ENCODE measurements at regions not wholly inside any gene's neighbourhood (a gene's known extent, or its start where the extent isn't known, plus 50 kb on each side); places are given as distances from the start of the nearest gene placed in this dataset.

DNA sequence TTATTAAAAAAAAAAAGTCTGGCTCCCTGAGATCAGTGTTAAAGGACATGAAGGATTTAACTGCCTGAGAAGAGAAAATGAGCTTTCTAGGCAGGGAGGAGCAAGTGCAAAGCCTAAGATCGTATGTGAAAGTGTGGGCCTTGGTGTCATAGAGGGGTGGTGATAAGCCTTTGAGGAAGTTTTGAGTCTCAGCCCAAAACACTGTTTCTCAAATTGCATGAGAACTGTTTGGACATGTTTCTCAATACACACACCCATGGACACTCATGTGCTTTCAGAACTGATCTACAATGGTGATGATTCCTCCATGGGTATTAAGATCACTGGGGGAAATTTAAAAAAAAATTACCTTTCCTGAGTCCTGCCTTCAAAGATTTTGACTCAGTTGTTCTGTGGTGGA, 336.7 kb upstream of the RND3 start:
- ChIA-PET CTCF (no interaction called here), POLR2A (no interaction called here)
- Mint-ChIP-seq H3K27ac (no peak overlapping the region), H3K27me3 (ENCODE audit: low read depth) (no peaks in the 10 kb centered on the region), H3K9me3 (peaks cover 24% of the 10 kb centered on the region), H3K4me1 (no peaks in the 10 kb centered on the region), H3K4me3 (no peak overlapping the region), H3K36me3 (peaks cover 12% of the 10 kb centered on the region)
- TF ChIP-seq RELA (CRISPR knock-in tag; IDR thresholded peaks at IDR 0.05; ENCODE audit: borderline replicate concordance): no peak
- TF ChIP-seq, protein P1, sequence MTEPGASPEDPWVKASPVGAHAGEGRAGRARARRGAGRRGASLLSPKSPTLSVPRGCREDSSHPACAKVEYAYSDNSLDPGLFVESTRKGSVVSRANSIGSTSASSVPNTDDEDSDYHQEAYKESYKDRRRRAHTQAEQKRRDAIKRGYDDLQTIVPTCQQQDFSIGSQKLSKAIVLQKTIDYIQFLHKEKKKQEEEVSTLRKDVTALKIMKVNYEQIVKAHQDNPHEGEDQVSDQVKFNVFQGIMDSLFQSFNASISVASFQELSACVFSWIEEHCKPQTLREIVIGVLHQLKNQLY (CRISPR knock-in tag; IDR thresholded peaks at IDR 0.05): no peak
- no peak for TF ChIP-seq SMAD4 (CRISPR knock-in tag; IDR thresholded peaks at IDR 0.05)
- TF ChIP-seq NFATC4 (CRISPR knock-in tag; IDR thresholded peaks at IDR 0.05): no peak
- TF ChIP-seq SOX15 (CRISPR knock-in tag; IDR thresholded peaks at IDR 0.05): no peak
- no peak for TF ChIP-seq TP53 (CRISPR knock-in tag; IDR thresholded peaks at IDR 0.05)
- TF ChIP-seq SMAD3 (CRISPR knock-in tag; IDR thresholded peaks at IDR 0.05; ENCODE audit: borderline replicate concordance): no peak
- TF ChIP-seq NR2C2 (CRISPR knock-in tag; IDR thresholded peaks at IDR 0.05): no peak
- no peak for TF ChIP-seq CREM (CRISPR knock-in tag; IDR thresholded peaks at IDR 0.05)
- no peak for DNase-seq (ENCODE audit: low spot score)
- ATAC-seq: no peak

DNA sequence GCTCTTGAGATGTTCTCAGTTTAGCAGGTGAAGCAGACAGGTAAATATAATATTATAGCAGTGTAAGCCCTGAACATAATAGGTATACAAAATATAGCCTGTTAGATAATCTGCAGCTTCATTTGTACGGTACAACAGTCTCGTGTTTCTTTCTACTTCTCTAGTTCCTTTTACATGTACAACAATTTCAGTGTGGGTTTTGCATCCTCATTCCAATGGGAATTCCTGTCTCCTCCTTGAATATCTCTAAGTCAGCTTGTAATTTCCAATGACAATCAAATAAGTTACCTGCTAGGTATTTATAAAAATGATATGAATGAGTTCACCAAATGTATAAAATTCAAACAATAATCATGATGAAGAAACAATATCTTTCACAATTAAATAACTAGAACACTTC, 330.0 kb upstream of the RND3 start:
- POLR2A ChIA-PET: no interaction called here
- peaks cover 7% of the 10 kb centered on the region for H3K36me3 Mint-ChIP-seq
- DNase-seq (ENCODE audit: low spot score) (no peak), ATAC-seq (no peak)
- H3K9me3 Mint-ChIP-seq: peaks cover 7% of the 10 kb centered on the region
- H3K4me3 Mint-ChIP-seq: no peak overlapping the region
- CTCF ChIA-PET: no interaction called here
- H3K27ac Mint-ChIP-seq: no peak overlapping the region
- no peaks in the 10 kb centered on the region for H3K4me1 Mint-ChIP-seq
- H3K27me3 Mint-ChIP-seq (ENCODE audit: low read depth): no peaks in the 10 kb centered on the region
- TF ChIP-seq HMGA2 (CRISPR knock-in tag; IDR thresholded peaks at IDR 0.05) (no peak), GTF2I (CRISPR knock-in tag; conservative IDR thresholded peaks at IDR 0.05) (no peak), ZNF416 (CRISPR knock-in tag; IDR thresholded peaks at IDR 0.05) (no peak), GABPB1 (CRISPR knock-in tag; IDR thresholded peaks at IDR 0.05) (no peak), RORB (CRISPR knock-in tag; IDR thresholded peaks at IDR 0.05) (no peak), ZNF232 (CRISPR knock-in tag; IDR thresholded peaks at IDR 0.05) (no peak), NFE2L1 (CRISPR knock-in tag; IDR thresholded peaks at IDR 0.05) (no peak), ZNF121 (CRISPR knock-in tag; IDR thresholded peaks at IDR 0.05) (no peak), ATF1 (CRISPR knock-in tag; IDR thresholded peaks at IDR 0.05) (no peak), NFATC4 (CRISPR knock-in tag; IDR thresholded peaks at IDR 0.05) (no peak), CREB1 (CRISPR knock-in tag; IDR thresholded peaks at IDR 0.05) (no peak), SMAD3 (CRISPR knock-in tag; IDR thresholded peaks at IDR 0.05; ENCODE audit: borderline replicate concordance) (no peak), FOXK1 (CRISPR knock-in tag; IDR thresholded peaks at IDR 0.05) (no peak), JUN (CRISPR knock-in tag; IDR thresholded peaks at IDR 0.05) (no peak), TEAD1 (CRISPR knock-in tag; IDR thresholded peaks at IDR 0.05) (no peak)
- TF ChIP-seq, protein P2, sequence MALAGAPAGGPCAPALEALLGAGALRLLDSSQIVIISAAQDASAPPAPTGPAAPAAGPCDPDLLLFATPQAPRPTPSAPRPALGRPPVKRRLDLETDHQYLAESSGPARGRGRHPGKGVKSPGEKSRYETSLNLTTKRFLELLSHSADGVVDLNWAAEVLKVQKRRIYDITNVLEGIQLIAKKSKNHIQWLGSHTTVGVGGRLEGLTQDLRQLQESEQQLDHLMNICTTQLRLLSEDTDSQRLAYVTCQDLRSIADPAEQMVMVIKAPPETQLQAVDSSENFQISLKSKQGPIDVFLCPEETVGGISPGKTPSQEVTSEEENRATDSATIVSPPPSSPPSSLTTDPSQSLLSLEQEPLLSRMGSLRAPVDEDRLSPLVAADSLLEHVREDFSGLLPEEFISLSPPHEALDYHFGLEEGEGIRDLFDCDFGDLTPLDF (CRISPR knock-in tag; IDR thresholded peaks at IDR 0.05): no peak
- TF ChIP-seq, protein P3, sequence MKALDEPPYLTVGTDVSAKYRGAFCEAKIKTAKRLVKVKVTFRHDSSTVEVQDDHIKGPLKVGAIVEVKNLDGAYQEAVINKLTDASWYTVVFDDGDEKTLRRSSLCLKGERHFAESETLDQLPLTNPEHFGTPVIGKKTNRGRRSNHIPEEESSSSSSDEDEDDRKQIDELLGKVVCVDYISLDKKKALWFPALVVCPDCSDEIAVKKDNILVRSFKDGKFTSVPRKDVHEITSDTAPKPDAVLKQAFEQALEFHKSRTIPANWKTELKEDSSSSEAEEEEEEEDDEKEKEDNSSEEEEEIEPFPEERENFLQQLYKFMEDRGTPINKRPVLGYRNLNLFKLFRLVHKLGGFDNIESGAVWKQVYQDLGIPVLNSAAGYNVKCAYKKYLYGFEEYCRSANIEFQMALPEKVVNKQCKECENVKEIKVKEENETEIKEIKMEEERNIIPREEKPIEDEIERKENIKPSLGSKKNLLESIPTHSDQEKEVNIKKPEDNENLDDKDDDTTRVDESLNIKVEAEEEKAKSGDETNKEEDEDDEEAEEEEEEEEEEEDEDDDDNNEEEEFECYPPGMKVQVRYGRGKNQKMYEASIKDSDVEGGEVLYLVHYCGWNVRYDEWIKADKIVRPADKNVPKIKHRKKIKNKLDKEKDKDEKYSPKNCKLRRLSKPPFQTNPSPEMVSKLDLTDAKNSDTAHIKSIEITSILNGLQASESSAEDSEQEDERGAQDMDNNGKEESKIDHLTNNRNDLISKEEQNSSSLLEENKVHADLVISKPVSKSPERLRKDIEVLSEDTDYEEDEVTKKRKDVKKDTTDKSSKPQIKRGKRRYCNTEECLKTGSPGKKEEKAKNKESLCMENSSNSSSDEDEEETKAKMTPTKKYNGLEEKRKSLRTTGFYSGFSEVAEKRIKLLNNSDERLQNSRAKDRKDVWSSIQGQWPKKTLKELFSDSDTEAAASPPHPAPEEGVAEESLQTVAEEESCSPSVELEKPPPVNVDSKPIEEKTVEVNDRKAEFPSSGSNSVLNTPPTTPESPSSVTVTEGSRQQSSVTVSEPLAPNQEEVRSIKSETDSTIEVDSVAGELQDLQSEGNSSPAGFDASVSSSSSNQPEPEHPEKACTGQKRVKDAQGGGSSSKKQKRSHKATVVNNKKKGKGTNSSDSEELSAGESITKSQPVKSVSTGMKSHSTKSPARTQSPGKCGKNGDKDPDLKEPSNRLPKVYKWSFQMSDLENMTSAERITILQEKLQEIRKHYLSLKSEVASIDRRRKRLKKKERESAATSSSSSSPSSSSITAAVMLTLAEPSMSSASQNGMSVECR (CRISPR knock-in tag; IDR thresholded peaks at IDR 0.05; ENCODE audit: borderline replicate concordance): no peak
- TF ChIP-seq, protein P4, sequence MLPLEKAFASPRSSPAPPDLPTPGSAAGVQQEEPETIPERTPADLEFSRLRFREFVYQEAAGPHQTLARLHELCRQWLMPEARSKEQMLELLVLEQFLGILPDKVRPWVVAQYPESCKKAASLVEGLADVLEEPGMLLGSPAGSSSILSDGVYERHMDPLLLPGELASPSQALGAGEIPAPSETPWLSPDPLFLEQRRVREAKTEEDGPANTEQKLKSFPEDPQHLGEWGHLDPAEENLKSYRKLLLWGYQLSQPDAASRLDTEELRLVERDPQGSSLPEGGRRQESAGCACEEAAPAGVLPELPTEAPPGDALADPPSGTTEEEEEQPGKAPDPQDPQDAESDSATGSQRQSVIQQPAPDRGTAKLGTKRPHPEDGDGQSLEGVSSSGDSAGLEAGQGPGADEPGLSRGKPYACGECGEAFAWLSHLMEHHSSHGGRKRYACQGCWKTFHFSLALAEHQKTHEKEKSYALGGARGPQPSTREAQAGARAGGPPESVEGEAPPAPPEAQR (CRISPR knock-in tag; IDR thresholded peaks at IDR 0.05): no peak
- TF ChIP-seq, protein P5, sequence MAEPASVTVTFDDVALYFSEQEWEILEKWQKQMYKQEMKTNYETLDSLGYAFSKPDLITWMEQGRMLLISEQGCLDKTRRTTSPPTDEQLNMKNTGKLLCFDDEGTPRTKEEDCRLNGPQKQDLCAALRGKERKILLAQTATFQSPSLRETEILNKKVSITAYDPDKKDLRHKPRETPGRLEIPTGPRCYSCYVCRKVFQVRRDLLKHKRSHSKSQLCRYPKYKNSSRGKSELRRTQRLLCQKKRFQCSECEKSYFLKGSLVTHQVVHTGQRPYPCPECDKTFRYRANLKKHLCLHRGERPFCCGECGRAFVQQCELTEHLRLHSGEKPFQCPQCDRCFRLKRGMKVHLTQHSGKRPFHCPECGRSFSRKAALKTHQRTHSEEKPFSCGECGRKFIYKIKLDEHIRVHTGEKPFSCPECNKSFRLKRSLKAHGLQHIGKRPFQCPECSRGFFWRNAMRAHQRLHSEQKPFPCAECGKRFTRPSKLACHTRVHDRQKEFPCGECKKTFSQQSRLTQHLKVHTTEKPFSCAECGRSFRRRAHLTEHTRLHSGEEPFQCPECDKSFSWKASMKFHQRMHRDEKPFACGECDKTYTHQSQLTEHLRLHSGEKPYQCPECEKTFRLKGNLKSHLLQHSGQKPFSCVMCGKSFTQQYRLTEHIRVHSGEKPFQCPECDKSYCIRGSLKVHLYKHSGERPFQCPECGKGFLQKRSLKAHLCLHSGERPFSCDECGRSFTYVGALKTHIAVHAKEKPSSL (CRISPR knock-in tag; conservative IDR thresholded peaks at IDR 0.05): no peak

Measured in WTC11 (cell line).